HEK293T (cell line): ENCODE measurements at regions not wholly inside any gene's neighbourhood (a gene's known extent, or its start where the extent isn't known, plus 50 kb on each side); places are given as distances from the start of the nearest gene placed in this dataset.

Source experiments
- BHLHE40 ChIP-seq: fragments of 450-650 bp; IDR thresholded peaks from 2 replicates; pipeline ENCODE4 v1.6.1; 2016; ENCODE audit warnings: mild to moderate bottlenecking, moderate library complexity, borderline replicate concordance
- ELF4 ChIP-seq: fragments of 450-650 bp; IDR thresholded peaks from 2 replicates; pipeline ENCODE4 v1.6.1; 2017; ENCODE audit warnings: antibody characterized with exemption
- FOXK2 ChIP-seq: fragments of 450-650 bp; IDR thresholded peaks from 2 replicates; pipeline ENCODE4 v1.6.1; 2016; ENCODE audit warnings: mild to moderate bottlenecking
- FOXM1 ChIP-seq: fragments of 450-650 bp; IDR thresholded peaks from 2 replicates; pipeline ENCODE4 v1.6.1; 2017; ENCODE audit warnings: mild to moderate bottlenecking, borderline replicate concordance
- LEF1 ChIP-seq: fragments of 450-650 bp; IDR thresholded peaks from 2 replicates; pipeline ENCODE4 v1.6.1; 2017; ENCODE audit warnings: mild to moderate bottlenecking, borderline replicate concordance
- SUZ12 ChIP-seq: fragments of 450-650 bp; IDR thresholded peaks from 2 replicates; pipeline ENCODE4 v1.6.1; 2016; ENCODE audit warnings: mild to moderate bottlenecking
- TF ChIP-seq, protein P1 (sequence below): fragments of 450-650 bp; IDR thresholded peaks from 2 replicates; pipeline ENCODE4 v1.6.1; 2016

DNA sequence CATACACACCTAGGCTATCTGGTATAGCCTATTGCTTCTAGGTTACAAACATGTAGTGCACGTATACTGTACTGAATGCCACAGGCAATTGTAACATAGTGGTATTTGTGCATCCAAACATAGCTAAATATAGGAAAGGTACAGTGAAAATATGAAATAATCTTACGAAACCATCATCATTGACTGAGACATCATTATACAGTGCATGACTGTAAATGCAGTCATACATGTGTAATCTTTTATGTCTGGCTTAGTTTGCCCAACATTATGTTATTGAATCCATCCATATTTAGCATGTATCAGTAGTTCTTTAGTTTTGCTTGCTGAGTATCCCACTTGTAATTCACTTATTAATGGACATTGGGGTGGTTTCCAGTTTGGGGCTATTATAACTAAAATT, 124.9 kb downstream of the CYLD start:
- TF ChIP-seq BHLHE40 (no peak), FOXM1 (no peak), LEF1 (no peak), FOXK2 (no peak), ELF4 (no peak), SUZ12 (no peak)
- TF ChIP-seq, protein P1, sequence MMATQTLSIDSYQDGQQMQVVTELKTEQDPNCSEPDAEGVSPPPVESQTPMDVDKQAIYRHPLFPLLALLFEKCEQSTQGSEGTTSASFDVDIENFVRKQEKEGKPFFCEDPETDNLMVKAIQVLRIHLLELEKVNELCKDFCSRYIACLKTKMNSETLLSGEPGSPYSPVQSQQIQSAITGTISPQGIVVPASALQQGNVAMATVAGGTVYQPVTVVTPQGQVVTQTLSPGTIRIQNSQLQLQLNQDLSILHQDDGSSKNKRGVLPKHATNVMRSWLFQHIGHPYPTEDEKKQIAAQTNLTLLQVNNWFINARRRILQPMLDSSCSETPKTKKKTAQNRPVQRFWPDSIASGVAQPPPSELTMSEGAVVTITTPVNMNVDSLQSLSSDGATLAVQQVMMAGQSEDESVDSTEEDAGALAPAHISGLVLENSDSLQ, result no peak
